Sigmoid colon (tissue), 4 donors: ENCODE measurements at regions not wholly inside any gene's neighbourhood (a gene's known extent, or its start where the extent isn't known, plus 50 kb on each side); places are given as distances from the start of the nearest gene placed in this dataset.

Source experiments
- EP300 ChIP-seq, 4 donors: sonication (generic); formaldehyde crosslinking; IDR thresholded peaks; one replicate each; pipeline ENCODE4 v1.6.1; 2017; ENCODE audit warnings: antibody characterized with exemption in 4 of 4
- TF ChIP-seq, protein P1 (sequence below), 4 experiments: fragments of 450-650 bp in 3 of 4; fragments of 200-600 bp in 1 of 4; IDR thresholded peaks; one replicate each; pipeline ENCODE4 v1.5.1; 2016 to 2019; ENCODE audit warnings: antibody characterized with exemption in 4 of 4, mild to moderate bottlenecking in 3 of 4, moderate library complexity in 2 of 4

- no peak for TF ChIP-seq EP300 (IDR thresholded peaks at IDR 0.05)
- TF ChIP-seq, protein P1, sequence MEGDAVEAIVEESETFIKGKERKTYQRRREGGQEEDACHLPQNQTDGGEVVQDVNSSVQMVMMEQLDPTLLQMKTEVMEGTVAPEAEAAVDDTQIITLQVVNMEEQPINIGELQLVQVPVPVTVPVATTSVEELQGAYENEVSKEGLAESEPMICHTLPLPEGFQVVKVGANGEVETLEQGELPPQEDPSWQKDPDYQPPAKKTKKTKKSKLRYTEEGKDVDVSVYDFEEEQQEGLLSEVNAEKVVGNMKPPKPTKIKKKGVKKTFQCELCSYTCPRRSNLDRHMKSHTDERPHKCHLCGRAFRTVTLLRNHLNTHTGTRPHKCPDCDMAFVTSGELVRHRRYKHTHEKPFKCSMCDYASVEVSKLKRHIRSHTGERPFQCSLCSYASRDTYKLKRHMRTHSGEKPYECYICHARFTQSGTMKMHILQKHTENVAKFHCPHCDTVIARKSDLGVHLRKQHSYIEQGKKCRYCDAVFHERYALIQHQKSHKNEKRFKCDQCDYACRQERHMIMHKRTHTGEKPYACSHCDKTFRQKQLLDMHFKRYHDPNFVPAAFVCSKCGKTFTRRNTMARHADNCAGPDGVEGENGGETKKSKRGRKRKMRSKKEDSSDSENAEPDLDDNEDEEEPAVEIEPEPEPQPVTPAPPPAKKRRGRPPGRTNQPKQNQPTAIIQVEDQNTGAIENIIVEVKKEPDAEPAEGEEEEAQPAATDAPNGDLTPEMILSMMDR (IDR thresholded peaks at IDR 0.05) = no peak
Measured at GRCh38 chr13:80226645-80227044, 114.3 kb downstream of the SPRY2 start.
